HG03095 (cell line): ENCODE measurements at regions not wholly inside any gene's neighbourhood (a gene's known extent, or its start where the extent isn't known, plus 50 kb on each side); places are given as distances from the start of the nearest gene placed in this dataset.
"Not testable (repeated sequence)": the region's sequence is repeated elsewhere in the genome, so short reads cannot be mapped to it uniquely, and the experiment has no call there.

Experiments
- ATAC-seq: cut with Tn5 transposase; IDR thresholded peaks from one replicate; pipeline ENCODE4 v1.9.1; 2021; ENCODE audit warnings: moderate library complexity; ENCODE audit not compliant: unreplicated experiment

DNA sequence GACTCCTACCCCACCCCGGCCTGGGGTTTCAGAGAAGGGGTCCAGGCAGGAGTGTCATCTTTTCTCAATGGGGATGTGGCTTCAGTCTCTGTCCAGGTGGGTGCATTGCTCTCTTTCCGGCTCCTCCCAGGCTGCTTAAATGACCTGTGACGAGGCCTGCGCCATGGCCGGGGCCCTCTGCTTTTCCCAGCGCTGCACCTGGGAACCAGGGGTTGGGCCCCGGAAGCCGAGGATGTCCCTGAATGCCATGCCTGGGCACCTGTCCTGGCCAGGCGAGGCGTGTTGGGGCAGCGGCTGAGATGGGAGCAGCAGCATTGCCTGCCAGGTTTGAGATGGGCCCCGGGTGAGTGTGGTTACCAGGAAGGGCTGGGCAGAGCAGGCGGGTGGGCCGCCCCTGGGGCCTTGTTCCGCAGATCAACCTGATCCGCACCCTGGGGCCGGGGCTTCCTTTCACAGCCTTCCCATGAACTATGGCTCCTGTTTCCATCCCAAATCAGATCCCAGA lies 147.4 kb downstream of the SEC14L1 start:
- ATAC-seq: no peak

DNA sequence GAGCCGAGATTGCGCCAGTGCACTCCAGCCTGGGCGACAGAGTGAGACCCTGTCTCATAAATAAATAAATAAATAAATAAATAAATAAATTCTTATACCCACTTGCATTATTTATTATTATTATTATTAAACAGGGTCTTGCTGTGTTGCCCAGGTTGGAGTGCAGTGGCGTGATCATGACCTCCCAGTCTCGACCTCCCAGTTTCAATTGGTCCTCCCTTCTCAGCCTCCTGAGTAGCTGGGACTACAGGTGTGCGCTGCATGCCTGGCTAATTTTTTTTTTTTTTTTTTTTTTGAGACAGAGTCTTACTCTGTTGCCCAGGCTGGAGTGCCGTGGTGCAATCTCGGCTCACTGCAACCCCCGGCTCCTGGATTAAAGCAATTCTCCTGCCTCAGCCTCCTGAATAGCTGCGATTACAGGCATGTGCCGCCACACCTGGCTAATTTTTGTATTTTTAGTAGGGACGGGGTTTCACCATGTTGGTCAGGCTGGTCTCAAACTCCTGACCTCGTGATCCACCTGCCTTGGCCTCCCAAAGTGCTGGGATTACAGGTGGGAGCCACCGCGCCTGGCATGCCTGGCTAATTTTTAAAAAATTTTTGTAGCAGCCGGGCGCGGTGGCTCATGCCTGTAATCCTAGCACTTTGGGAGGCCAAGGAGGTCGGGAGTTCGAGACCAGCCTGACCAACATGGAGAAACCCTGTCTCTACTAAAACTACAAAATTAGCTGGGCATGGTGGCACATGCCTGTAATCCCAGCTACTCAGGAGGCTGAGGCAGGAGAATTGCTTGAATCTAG lies 150.2 kb downstream of the SEC14L1 start:
- ATAC-seq: not testable (repeated sequence)

DNA sequence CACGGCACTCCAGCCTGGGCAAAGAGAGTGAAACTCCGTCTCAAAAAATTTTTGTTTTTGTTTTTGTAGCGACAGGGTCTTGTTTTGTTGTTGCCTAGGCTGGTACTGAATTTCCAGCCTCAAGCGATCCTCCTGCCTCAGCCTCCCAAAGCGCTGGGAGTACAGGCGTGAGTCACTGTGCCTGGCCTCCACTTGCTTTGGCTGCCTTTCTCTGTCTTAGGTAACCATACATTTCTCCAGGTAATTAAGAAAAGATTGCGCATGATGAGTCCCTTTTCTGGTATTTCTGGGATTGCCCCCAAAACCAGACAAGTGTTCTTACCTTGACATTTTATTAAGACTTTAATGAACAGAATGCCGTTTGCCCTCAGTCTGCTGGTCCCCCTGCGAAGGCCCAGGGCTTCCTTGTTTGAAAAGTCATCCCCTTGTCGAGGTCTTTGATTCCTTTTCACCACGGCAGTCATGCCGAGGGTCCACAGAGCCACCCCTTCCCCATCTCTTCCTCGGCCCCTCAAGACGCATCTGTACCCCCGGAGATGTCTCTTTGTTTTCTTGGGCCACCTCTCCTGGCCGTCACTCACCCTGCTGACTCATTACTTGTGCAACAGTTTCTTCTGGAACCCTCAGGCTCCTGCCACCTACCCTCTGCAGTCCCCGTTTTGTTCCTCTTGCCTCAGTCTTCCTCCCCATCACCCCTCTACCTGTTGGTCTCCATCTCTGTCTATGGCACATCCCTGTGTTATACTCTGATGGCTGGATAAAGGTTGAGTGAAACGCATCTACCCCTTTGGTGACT lies 151.0 kb downstream of the SEC14L1 start:
- no peak for ATAC-seq

DNA sequence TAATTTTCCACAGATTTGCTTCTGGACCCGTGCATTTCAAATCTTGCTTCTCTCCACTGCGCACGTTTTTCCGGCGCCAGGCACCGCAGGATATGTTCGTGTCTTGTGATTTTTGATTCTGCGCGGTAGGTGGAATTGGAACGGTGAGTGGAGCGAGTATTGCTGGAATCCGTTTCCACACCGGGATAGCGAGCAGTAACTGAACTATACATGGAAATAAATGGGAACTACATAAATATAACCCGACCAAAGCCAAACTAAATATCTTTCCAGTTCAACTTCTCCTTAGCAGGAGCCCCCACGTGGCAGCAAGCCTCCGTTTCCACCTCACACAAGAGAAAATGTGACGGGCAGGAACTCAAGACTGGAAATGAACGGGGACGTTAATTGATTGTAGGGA lies 154.0 kb downstream of the SEC14L1 start:
- ATAC-seq: no peak

DNA sequence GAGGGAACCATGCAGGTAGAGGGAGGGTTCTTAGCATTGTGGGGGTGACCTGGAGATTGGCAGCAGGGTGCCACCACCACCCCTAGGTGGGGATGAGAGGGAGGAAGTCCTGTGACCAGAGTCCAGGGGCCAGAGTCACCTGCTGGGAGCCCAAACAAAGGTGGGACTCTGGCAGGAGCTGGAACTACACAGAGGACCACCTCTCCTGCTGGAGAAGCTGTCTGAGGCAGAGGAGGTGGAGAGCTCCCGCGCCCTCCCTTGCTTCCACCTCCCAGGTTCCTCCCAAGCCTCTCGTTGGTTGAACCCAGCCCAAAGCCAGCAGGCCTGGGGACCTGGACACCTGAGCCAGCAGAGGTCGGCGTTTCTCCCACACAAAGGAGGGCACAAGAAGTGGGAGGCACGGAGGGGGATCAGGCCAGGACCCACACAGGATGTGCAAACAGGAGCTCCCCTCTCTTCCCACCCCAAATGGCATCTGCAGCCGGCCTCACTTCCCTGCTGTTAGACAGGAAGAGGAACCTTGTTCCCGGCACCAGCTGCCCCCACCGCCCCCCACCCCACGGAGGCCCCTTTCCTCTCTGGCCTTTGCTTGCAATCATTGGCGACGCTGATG lies 154.6 kb downstream of the SEC14L1 start:
- no peak for ATAC-seq

- ATAC-seq: no peak
These were observed 156.1 kb downstream of the SEC14L1 start for GRCh38 chr17:77296769-77297409.

DNA sequence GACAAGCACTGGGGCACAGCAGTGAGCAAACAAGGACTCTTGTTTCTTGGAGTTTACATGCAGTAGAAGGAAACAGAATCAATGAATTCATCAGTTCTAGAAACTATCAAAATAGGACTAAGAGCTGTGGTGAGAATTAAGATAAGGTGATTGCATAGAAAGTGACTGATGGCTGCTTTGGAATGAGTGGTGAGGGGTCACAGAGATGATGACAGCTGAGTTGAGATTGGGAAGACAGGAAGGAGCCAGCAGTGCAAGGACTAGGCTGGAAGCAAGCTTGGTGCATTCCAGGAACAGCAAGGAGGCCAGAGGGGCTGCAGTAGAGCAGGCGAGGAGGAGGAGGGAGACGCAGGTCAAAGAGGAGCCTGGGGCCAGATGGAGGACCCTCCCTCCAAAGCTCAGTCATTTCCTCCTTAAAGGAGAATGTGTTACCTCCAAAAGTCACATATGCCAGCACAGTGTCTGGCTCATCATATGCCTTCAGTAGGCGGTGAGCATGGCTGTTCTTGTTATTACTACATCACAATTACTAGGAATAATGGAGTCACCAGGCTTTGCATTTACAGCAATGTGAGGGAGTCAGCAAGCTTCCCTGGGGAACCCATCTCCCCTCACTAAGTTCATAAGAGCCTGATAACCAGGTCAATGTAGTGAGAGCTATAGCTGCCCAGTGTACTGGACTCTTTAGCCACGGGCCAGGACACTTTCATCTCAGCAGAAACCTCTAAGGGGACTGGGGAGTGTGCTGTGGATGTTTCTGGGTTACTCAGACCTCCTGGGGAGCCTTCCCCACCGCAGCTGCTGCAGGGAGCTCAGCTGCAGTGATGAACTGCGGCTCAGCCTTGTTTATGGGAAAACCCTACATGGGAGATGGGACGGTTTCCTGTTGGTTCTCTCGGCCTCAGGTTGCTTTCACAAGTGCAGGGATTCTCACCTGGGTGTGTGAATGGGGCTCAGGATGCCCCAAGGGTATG lies 157.2 kb downstream of the SEC14L1 start:
- no peak for ATAC-seq

- no peak for ATAC-seq
These were observed 158.0 kb downstream of the SEC14L1 start for GRCh38 chr17:77298811-77299210.

- ATAC-seq: no peak
These were observed 158.7 kb downstream of the SEC14L1 start for GRCh38 chr17:77299256-77300015.

GRCh38 chr17:77300016-77300686 lies 159.4 kb downstream of the SEC14L1 start:
- no peak for ATAC-seq

GRCh38 chr17:77301694-77302266 lies 161.0 kb downstream of the SEC14L1 start:
- no peak for ATAC-seq

DNA sequence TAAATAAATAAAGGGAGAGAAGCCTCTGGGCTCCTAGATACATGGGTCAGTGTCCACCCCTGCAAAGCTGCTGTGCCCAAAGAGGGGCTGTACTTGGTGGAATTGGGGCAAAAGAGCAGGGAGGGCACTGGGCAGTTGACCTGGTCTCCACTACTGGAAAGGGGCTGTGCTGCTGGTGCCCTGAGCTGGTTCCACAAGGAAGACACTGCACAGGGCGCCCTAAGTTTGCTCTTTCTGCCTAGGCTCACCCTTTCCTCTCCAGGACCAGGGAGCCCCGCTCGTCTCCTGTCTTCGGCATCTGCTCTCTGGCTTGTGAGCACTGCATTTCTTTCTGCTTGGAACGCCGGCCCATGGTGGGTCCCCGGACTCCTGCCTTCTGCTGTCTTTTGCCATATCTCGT lies 161.9 kb downstream of the SEC14L1 start:
- ATAC-seq: no peak

DNA sequence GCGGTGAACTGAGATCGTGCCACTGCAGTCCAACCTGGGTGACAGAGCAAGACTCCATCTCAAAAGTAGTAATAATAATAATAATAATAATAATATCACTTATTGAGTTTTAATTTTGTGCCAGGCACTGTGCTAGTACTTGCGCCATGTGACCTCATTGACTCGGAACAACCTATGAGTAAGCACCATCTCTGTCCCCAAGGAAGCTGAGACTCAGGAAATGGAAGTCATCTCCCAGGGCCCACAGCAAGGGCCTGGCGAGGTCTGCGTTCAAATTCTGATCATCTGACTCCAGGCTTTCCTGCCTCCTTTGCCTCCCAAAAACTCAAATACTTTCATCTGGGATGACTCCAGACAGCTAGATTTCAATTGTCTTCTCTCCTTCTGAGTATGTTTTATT lies 162.9 kb downstream of the SEC14L1 start:
- no peak for ATAC-seq

- ATAC-seq: no peak
These were observed 163.4 kb downstream of the SEC14L1 start for GRCh38 chr17:77304051-77304745.

DNA sequence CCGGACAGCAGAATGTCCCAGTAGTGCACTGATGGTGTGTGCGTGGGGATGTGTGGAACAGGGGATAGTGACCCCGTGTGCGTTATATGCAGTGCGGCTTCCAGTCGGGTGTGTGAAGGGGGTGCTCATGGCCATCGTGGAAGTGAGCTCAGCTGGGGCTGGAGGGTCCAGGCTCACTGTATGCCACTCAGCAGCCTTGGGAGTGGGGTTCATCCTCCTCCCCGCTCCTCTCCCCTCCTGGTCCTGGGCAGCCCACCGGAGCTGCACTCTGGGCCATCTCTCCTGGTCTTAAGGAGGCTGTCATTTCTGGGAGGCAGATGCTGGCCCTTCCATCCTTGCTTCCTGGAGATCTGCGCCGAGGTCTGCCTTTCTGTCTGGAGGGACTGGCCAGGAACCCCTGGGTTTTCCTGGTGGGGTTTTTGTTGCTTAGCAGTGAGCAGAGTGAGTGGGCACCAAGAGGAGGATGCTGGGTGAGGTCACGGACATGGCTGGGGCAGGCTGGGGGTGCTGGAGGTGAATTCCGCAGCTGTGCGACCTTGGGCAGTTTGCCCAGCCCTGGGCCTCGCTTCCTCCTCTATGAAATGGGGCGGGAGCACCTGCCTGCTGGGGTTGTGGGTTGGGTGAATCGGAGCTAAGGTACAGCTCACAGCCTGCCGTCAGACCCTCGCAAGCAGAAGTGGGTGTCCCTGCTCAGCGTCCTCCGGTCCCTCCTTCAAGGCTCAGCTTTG lies 164.1 kb downstream of the SEC14L1 start:
- no peak for ATAC-seq

DNA sequence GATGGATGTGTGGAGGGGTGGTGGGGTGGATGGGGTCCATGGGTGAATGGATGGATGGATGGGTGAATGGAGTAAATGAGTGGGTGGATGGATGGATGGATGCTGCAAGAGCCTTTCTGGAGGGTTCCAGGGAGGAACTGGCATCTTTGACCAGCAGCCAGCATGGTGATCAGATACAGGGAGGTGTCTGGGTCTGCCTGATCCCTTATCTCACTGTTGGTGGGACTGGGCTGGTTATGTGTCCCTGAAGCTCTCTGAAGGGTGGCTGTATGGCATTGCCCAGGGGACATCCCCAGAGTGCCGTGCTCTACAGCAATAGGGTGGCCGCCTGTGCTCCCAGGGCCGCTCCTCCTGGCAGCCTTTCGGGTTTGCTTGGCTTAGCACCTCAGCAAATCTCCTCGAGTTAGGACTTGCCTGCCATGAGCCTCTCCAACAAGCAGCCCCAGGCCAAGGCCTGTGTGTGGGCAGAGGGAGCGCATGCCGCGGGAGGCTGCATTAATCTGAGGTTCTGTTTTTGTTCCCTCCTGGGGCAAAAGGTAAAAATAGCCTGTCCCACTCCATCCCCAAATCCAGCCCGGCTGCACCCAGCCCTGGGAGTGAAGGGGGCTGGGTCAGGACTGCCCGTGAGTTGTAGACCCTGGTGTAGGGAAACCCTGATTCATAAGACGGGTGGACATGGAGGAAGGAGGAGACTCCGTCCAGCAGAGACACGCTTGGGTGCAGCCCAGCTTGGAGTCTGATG lies 165.4 kb downstream of the SEC14L1 start:
- ATAC-seq: no peak
